ENCODE measurements at regions not wholly inside any gene's neighbourhood (a gene's known extent, or its start where the extent isn't known, plus 50 kb on each side); places are given as distances from the start of the nearest gene placed in this dataset.
A peak's percentile ranks its signal among the peaks of the same experiment; 100 is the strongest.

GRCh38 chr11:104531075-104531474 lies 367.1 kb upstream of the PDGFD start:
- H3K9me3 ChIP-seq (ENCODE audit: insufficient read depth, low read depth, low read length): no peaks in the 10 kb centered on the region
- DNase-seq (ENCODE audit: low read depth): no peak

GRCh38 chr11:104529906-104530305 lies 366.0 kb upstream of the PDGFD start:
- Histone ChIP-seq H3K27ac (ENCODE audit: low read depth, low read length) (no peak overlapping the region), H3K9me3 (ENCODE audit: insufficient read depth, low read depth, low read length) (no peaks in the 10 kb centered on the region), H4K20me1 (ENCODE audit: insufficient read depth, low read length) (no peaks in the 10 kb centered on the region), H3K79me2 (ENCODE audit: insufficient read depth, low read length) (no peaks in the 10 kb centered on the region), H3K4me1 (ENCODE audit: insufficient read depth, low read length) (no peaks in the 10 kb centered on the region), H2AFZ (ENCODE audit: low read depth, low read length) (no peak overlapping the region), H3K9ac (ENCODE audit: low read length) (no peak overlapping the region), H3K4me3 (ENCODE audit: insufficient read depth, low read depth, low read length) (no peak overlapping the region), H3K36me3 (ENCODE audit: insufficient read depth, low read length) (no peaks in the 10 kb centered on the region), H3K27me3 (ENCODE audit: insufficient read depth, low read length) (no peaks in the 10 kb centered on the region), H3K4me2 (ENCODE audit: low read length) (no peak overlapping the region)
- Mint-ChIP-seq H3K27me3 (ENCODE audit: low read depth, unreplicated experiment) (no peaks in the 10 kb centered on the region), H3K4me3 (ENCODE audit: unreplicated experiment) (no peak overlapping the region), H3K27ac (ENCODE audit: unreplicated experiment) (no peak overlapping the region), H3K4me1 (ENCODE audit: low read depth, unreplicated experiment) (peaks cover 4% of the 10 kb centered on the region), H3K36me3 (ENCODE audit: low read depth, unreplicated experiment) (no peaks in the 10 kb centered on the region), H3K9me3 (ENCODE audit: unreplicated experiment) (no peaks in the 10 kb centered on the region)
- TF ChIP-seq EZH2 (IDR thresholded peaks at IDR 0.05; ENCODE audit: insufficient read depth, low read length) (no peak), CTCF (IDR thresholded peaks at IDR 0.05; ENCODE audit: insufficient read depth, low read depth, low read length) (no peak)
- FAIRE-seq: no peak
- DNase-seq (ENCODE audit: low read depth): no peak

More at GRCh38 chr11:104531075-104531474, 367.1 kb upstream of the PDGFD start:
- H3K36me3 Mint-ChIP-seq (ENCODE audit: low read depth, unreplicated experiment): no peaks in the 10 kb centered on the region
- Histone ChIP-seq H4K20me1 (ENCODE audit: insufficient read depth, low read length) (no peaks in the 10 kb centered on the region), H2AFZ (ENCODE audit: low read depth, low read length) (no peak overlapping the region), H3K27ac (ENCODE audit: low read depth, low read length) (no peak overlapping the region), H3K4me1 (ENCODE audit: insufficient read depth, low read length) (no peaks in the 10 kb centered on the region), H3K36me3 (ENCODE audit: insufficient read depth, low read length) (no peaks in the 10 kb centered on the region), H3K9ac (ENCODE audit: low read length) (no peak overlapping the region), H3K4me3 (ENCODE audit: insufficient read depth, low read depth, low read length) (no peak overlapping the region), H3K79me2 (ENCODE audit: insufficient read depth, low read length) (no peaks in the 10 kb centered on the region), H3K27me3 (ENCODE audit: insufficient read depth, low read length) (no peaks in the 10 kb centered on the region), H3K4me2 (ENCODE audit: low read length) (no peak overlapping the region)
- no peak overlapping the region for H3K4me3 Mint-ChIP-seq (ENCODE audit: unreplicated experiment)
- no peaks in the 10 kb centered on the region for H3K27me3 Mint-ChIP-seq (ENCODE audit: low read depth, unreplicated experiment)
- no peak for FAIRE-seq
- no peak for TF ChIP-seq CTCF (IDR thresholded peaks at IDR 0.05; ENCODE audit: insufficient read depth, low read depth, low read length)
- no peak for TF ChIP-seq EZH2 (IDR thresholded peaks at IDR 0.05; ENCODE audit: insufficient read depth, low read length)
- H3K27ac Mint-ChIP-seq (ENCODE audit: unreplicated experiment): no peak overlapping the region
- no peaks in the 10 kb centered on the region for H3K9me3 Mint-ChIP-seq (ENCODE audit: unreplicated experiment)
- H3K4me1 Mint-ChIP-seq (ENCODE audit: low read depth, unreplicated experiment): peaks cover 4% of the 10 kb centered on the region

GRCh38 chr11:104529213-104529612 lies 365.3 kb upstream of the PDGFD start:
- Histone ChIP-seq H4K20me1 (ENCODE audit: insufficient read depth, low read length) (no peaks in the 10 kb centered on the region), H3K36me3 (ENCODE audit: insufficient read depth, low read length) (no peaks in the 10 kb centered on the region), H3K9ac (ENCODE audit: low read length) (no peak overlapping the region), H3K79me2 (ENCODE audit: insufficient read depth, low read length) (no peaks in the 10 kb centered on the region), H3K27ac (ENCODE audit: low read depth, low read length) (no peak overlapping the region), H3K27me3 (ENCODE audit: insufficient read depth, low read length) (no peaks in the 10 kb centered on the region), H3K9me3 (ENCODE audit: insufficient read depth, low read depth, low read length) (no peaks in the 10 kb centered on the region), H3K4me2 (ENCODE audit: low read length) (no peak overlapping the region), H3K4me3 (ENCODE audit: insufficient read depth, low read depth, low read length) (no peak overlapping the region), H2AFZ (ENCODE audit: low read depth, low read length) (no peak overlapping the region), H3K4me1 (ENCODE audit: insufficient read depth, low read length) (no peaks in the 10 kb centered on the region)
- Mint-ChIP-seq H3K27me3 (ENCODE audit: low read depth, unreplicated experiment) (no peaks in the 10 kb centered on the region), H3K9me3 (ENCODE audit: unreplicated experiment) (no peaks in the 10 kb centered on the region), H3K4me1 (ENCODE audit: low read depth, unreplicated experiment) (peaks cover under 1% of the 10 kb centered on the region), H3K4me3 (ENCODE audit: unreplicated experiment) (no peak overlapping the region), H3K27ac (ENCODE audit: unreplicated experiment) (no peak overlapping the region), H3K36me3 (ENCODE audit: low read depth, unreplicated experiment) (no peaks in the 10 kb centered on the region)
- no peak for TF ChIP-seq EZH2 (IDR thresholded peaks at IDR 0.05; ENCODE audit: insufficient read depth, low read length)
- TF ChIP-seq CTCF (IDR thresholded peaks at IDR 0.05; ENCODE audit: insufficient read depth, low read depth, low read length): no peak
- no peak for FAIRE-seq
- DNase-seq (ENCODE audit: low read depth): peak; percentile 23
